HCT116 (cell line): ENCODE measurements at regions not wholly inside any gene's neighbourhood (a gene's known extent, or its start where the extent isn't known, plus 50 kb on each side); places are given as distances from the start of the nearest gene placed in this dataset.

Experiments
- ATAC-seq: fragments of 200-7000 bp; cut with Tn5 transposase; 2 replicates; pipeline ENCODE4 v1.9.1; 2020; ENCODE audit warnings: mild to moderate bottlenecking, moderate library complexity
- BruUV-seq: library from RNA; stranded (reverse); fragments of 400-500 nt; replicated peaks from 2 replicates; lab custom pipeline; 2021; lab: Mats Ljungman, UMichigan
- CTCF ChIA-PET: fragments of 300-600 bp; sonication (Branson Sonifier 250); formaldehyde crosslinking; loops from one replicate; lab custom pipeline; 2021; ENCODE audit warnings: antibody characterized with exemption; lab: Charles Lee
- POLR2A ChIA-PET: fragments of 300-600, 350-600 bp; sonication (Branson Sonifier 250); formaldehyde crosslinking; loops from one replicate; lab custom pipeline; 2021; ENCODE audit warnings: antibody characterized with exemption; lab: Charles Lee
- RAD21 ChIA-PET, 2 experiments: fragments of 300-600 bp; sonication (Branson Sonifier 250); formaldehyde crosslinking; loops; one replicate each; lab custom pipeline; 2023; ENCODE audit warnings: low total read pairs in 2 of 2; ENCODE audit not compliant: uncharacterized antibody in 2 of 2, unreplicated experiment in 2 of 2, low non-redundant PET in 1 of 2; lab: Charles Lee
- DNase-seq: peaks from one replicate; pipeline ENCODE4 v3.0.0-alpha.2; 2010; ENCODE audit warnings: low read depth, low spot score
- H2AFZ ChIP-seq: fragments of 200-600 bp; shearing (Covaris generic), sonication (generic); 2 replicates; pipeline ENCODE4 v1.6.1; 2017; ENCODE audit warnings: low read depth, mixed run types, mixed read lengths, antibody characterized with exemption, low read length; ENCODE audit not compliant: poor library complexity, severe bottlenecking
- H3K27ac ChIP-seq: 2 replicates; pipeline ENCODE4 v1.5.1; 2012; ENCODE audit warnings: low read depth, low read length
- H3K27me3 ChIP-seq: fragments of 200-600 bp; sonication (generic); 2 replicates; pipeline ENCODE4 v1.6.1; 2016; ENCODE audit warnings: mixed run types, low read length, mixed read lengths; ENCODE audit not compliant: insufficient read depth
- H3K36me3 ChIP-seq, 2 experiments: fragments of 200-500 bp in 1 of 2; fragments of 200-600 bp in 1 of 2; sonication (Bioruptor generic) in 1 of 2; sonication (generic) in 1 of 2; 2 replicates each; pipeline versions ENCODE4 v1.5.1 to v1.6.1; 2014 to 2016; ENCODE audit warnings: low read length in 2 of 2, inconsistent platforms in 1 of 2, mixed read lengths in 1 of 2, mixed run types in 1 of 2; ENCODE audit not compliant: insufficient read depth in 2 of 2, control insufficient read depth in 1 of 2
- H3K4me1 ChIP-seq, 2 experiments: fragments of 200-600 bp in 1 of 2; sonication (generic) in 1 of 2; 2 replicates each; pipeline versions ENCODE4 v1.5.1 to v1.6.1; 2012 to 2017; ENCODE audit warnings: low read length in 2 of 2, inconsistent platforms in 1 of 2, mild to moderate bottlenecking in 1 of 2, mixed read lengths in 1 of 2, mixed run types in 1 of 2, moderate library complexity in 1 of 2; ENCODE audit not compliant: insufficient read depth in 2 of 2, control insufficient read depth in 1 of 2
- H3K4me2 ChIP-seq: fragments of 200-600 bp; sonication (generic); 2 replicates; pipeline ENCODE4 v1.6.1; 2017; ENCODE audit warnings: mixed run types, low read length, mixed read lengths
- H3K4me3 ChIP-seq, 2 experiments: fragments of 200-600 bp in 1 of 2; sonication (generic) in 1 of 2; replicated peaks in 1 of 2; 2 replicates each; pipeline ENCODE4 v1.5.1; 2011 to 2016; ENCODE audit warnings: low read length in 2 of 2, control low read depth in 1 of 2, low read depth in 1 of 2, mild to moderate bottlenecking in 1 of 2, mixed read lengths in 1 of 2, mixed run types in 1 of 2
- H3K79me2 ChIP-seq: fragments of 200-600 bp; sonication (generic); 2 replicates; pipeline ENCODE4 v1.6.1; 2017; ENCODE audit warnings: mild to moderate bottlenecking, mixed run types, low read length, moderate library complexity, mixed read lengths; ENCODE audit not compliant: insufficient read depth
- H3K9ac ChIP-seq: fragments of 200-600 bp; sonication (generic); 2 replicates; pipeline ENCODE4 v1.6.1; 2016; ENCODE audit warnings: low read length, mixed read lengths
- H3K9me2 ChIP-seq: fragments of 200-600 bp; sonication (generic), shearing (Covaris generic); 2 replicates; pipeline ENCODE4 v1.6.1; 2017; ENCODE audit warnings: mixed run types, mild to moderate bottlenecking, moderate library complexity; ENCODE audit not compliant: insufficient read depth
- H3K9me3 ChIP-seq, 2 experiments: fragments of 200-500 bp in 1 of 2; fragments of 200-600 bp in 1 of 2; sonication (Bioruptor generic) in 1 of 2; sonication (generic) in 1 of 2; 2 replicates each; pipeline ENCODE4 v1.6.1; 2014 to 2017; ENCODE audit warnings: low read length in 2 of 2, mixed read lengths in 2 of 2, inconsistent platforms in 1 of 2, low read depth in 1 of 2, mild to moderate bottlenecking in 1 of 2, mixed run types in 1 of 2, moderate library complexity in 1 of 2; ENCODE audit not compliant: control insufficient read depth in 1 of 2, insufficient read depth in 1 of 2
- H4K20me1 ChIP-seq: fragments of 200-600 bp; sonication (generic), shearing (Covaris generic); 2 replicates; pipeline ENCODE4 v1.6.1; 2017; ENCODE audit warnings: mixed run types, mild to moderate bottlenecking, moderate library complexity; ENCODE audit not compliant: insufficient read depth
- ATF3 ChIP-seq: IDR thresholded peaks from 2 replicates; pipeline ENCODE4 v1.6.1; 2012
- CBX3 ChIP-seq: IDR thresholded peaks from 2 replicates; pipeline ENCODE4 v1.6.1; 2012; ENCODE audit warnings: low read depth
- CEBPB ChIP-seq: IDR thresholded peaks from 2 replicates; pipeline ENCODE4 v1.6.1; 2012; ENCODE audit warnings: low read depth
- CTCF ChIP-seq, 3 experiments: fragments of 200-600 bp in 1 of 3; sonication (generic) in 1 of 3; IDR thresholded peaks in 2 of 3; conservative IDR thresholded peaks in 1 of 3; 2 replicates each; pipeline ENCODE4 v1.5.1; 2012 to 2017; ENCODE audit warnings: low read depth in 2 of 3, low read length in 2 of 3, antibody characterized with exemption in 1 of 3, borderline replicate concordance in 1 of 3, control low read depth in 1 of 3, mild to moderate bottlenecking in 1 of 3, mixed read lengths in 1 of 3, mixed run types in 1 of 3, moderate library complexity in 1 of 3; ENCODE audit not compliant: insufficient read depth in 1 of 3
- EGR1 ChIP-seq: IDR thresholded peaks from 2 replicates; pipeline ENCODE4 v1.6.1; 2012; ENCODE audit warnings: low read depth
- EZH2 ChIP-seq: fragments of 200-600 bp; sonication (generic); IDR thresholded peaks from 2 replicates; pipeline ENCODE4 v1.6.1; 2017; ENCODE audit warnings: antibody characterized with exemption, mixed run types
- EZH2phosphoT487 ChIP-seq: fragments of 200-600 bp; IDR thresholded peaks from 2 replicates; pipeline ENCODE4 v1.6.1; 2018; ENCODE audit warnings: antibody characterized with exemption, borderline replicate concordance
- FOSL1 ChIP-seq: IDR thresholded peaks from 2 replicates; pipeline ENCODE4 v1.6.1; 2012; ENCODE audit warnings: low read depth
- POLR2A ChIP-seq: IDR thresholded peaks from 2 replicates; pipeline ENCODE4 v1.7.0; 2011; ENCODE audit warnings: borderline replicate concordance; ENCODE audit not compliant: insufficient read depth, insufficient read length; ENCODE audit errors: extremely low read depth
- RAD21 ChIP-seq: IDR thresholded peaks from 2 replicates; pipeline ENCODE4 v1.6.1; 2012; ENCODE audit warnings: low read depth, mild to moderate bottlenecking
- TCF7L2 ChIP-seq: IDR thresholded peaks from 2 replicates; pipeline ENCODE4 v1.7.0; 2011; ENCODE audit warnings: borderline replicate concordance, inconsistent platforms; ENCODE audit not compliant: insufficient read depth, insufficient read length; ENCODE audit errors: extremely low read depth
- YY1 ChIP-seq: IDR thresholded peaks from 2 replicates; pipeline ENCODE4 v1.6.1; 2011; ENCODE audit warnings: low read length, low read depth, moderate library complexity, mild to moderate bottlenecking; ENCODE audit not compliant: insufficient replicate concordance; ENCODE audit errors: extremely low read depth
- ZNF274 ChIP-seq: fragments of 200-500 bp; sonication (Bioruptor generic); IDR thresholded peaks from 2 replicates; pipeline ENCODE4 v1.6.1; 2014; ENCODE audit warnings: mild to moderate bottlenecking, low read depth, low read length, inconsistent platforms
- intact Hi-C: fragments of 100-400 bp; cut with micrococcal nuclease; formaldehyde crosslinking; loops from 2 replicates; pipeline ENCODE4 v1.10.0; 2022
- TF ChIP-seq, protein P1 (sequence below): IDR thresholded peaks from 2 replicates; pipeline ENCODE4 v1.6.1; 2011; ENCODE audit warnings: mild to moderate bottlenecking, low read length, moderate library complexity; ENCODE audit not compliant: insufficient replicate concordance; ENCODE audit errors: extremely low read depth

- POLR2A ChIA-PET = no interaction called here
- CTCF ChIA-PET = no interaction called here
- no peaks in the 10 kb centered on the region for H3K36me3 ChIP-seq
- BruUV-seq = no TSS peak
- no peak overlapping the region for H2AFZ ChIP-seq
- RAD21 ChIA-PET = no interaction called here
- no peaks in the 10 kb centered on the region for H4K20me1 ChIP-seq
- no peak overlapping the region for H3K4me3 ChIP-seq
- no peak overlapping the region for H3K27ac ChIP-seq
- peaks cover 6 to 8% of the 10 kb centered on the region in 2 experiments; a peak in 2 of 4 replicates for H3K9me3 ChIP-seq
- H3K4me2 ChIP-seq = no peak overlapping the region
- no peaks in the 10 kb centered on the region for H3K9me2 ChIP-seq
- H3K27me3 ChIP-seq = no peaks in the 10 kb centered on the region
- H3K79me2 ChIP-seq = no peaks in the 10 kb centered on the region
- no peak overlapping the region for H3K9ac ChIP-seq
- DNase-seq = no peak
- intact Hi-C loops = no loop called here
- no peaks in the 10 kb centered on the region for H3K4me1 ChIP-seq
- no peak for ATAC-seq
- TF ChIP-seq EZH2 = no peak
Measured at GRCh38 chr14:82411298-82411697, 877.6 kb upstream of the SEL1L start.

- H3K4me2 ChIP-seq = no peak overlapping the region
- no peaks in the 10 kb centered on the region for H3K4me1 ChIP-seq
- H3K9ac ChIP-seq = no peak overlapping the region
- ATAC-seq (no peak), DNase-seq (no peak)
- no peaks in the 10 kb centered on the region for H3K79me2 ChIP-seq
- H3K9me2 ChIP-seq = no peaks in the 10 kb centered on the region
- intact Hi-C loops = no loop called here
- no peak overlapping the region for H3K4me3 ChIP-seq
- no peaks in the 10 kb centered on the region for H3K36me3 ChIP-seq
- RAD21 ChIA-PET = no interaction called here
- no peaks in the 10 kb centered on the region for H4K20me1 ChIP-seq
- no peaks in the 10 kb centered on the region for H3K27me3 ChIP-seq
- H3K9me3 ChIP-seq = peaks cover 0 to 8% of the 10 kb centered on the region in 2 experiments; a peak in 2 of 4 replicates
- POLR2A ChIA-PET = no interaction called here
- CTCF ChIA-PET = no interaction called here
- H3K27ac ChIP-seq = no peak overlapping the region
- no TSS peak for BruUV-seq
- no peak overlapping the region for H2AFZ ChIP-seq
- no peak for TF ChIP-seq CTCF (IDR thresholded peaks at IDR 0.05 in 2 of 3, conservative IDR thresholded peaks at IDR 0.05 in 1 of 3; ENCODE audit: borderline replicate concordance in 1 of 3, insufficient read depth in 1 of 3, low read depth in 2 of 3, low read length in 2 of 3)
- TF ChIP-seq FOSL1 = no peak
- no peak for TF ChIP-seq RAD21
- TF ChIP-seq TCF7L2 = no peak
- no peak for TF ChIP-seq EZH2phosphoT487
- TF ChIP-seq EGR1 = no peak
- TF ChIP-seq ATF3 = no peak
- TF ChIP-seq ZNF274 = no peak
- TF ChIP-seq, protein P1, sequence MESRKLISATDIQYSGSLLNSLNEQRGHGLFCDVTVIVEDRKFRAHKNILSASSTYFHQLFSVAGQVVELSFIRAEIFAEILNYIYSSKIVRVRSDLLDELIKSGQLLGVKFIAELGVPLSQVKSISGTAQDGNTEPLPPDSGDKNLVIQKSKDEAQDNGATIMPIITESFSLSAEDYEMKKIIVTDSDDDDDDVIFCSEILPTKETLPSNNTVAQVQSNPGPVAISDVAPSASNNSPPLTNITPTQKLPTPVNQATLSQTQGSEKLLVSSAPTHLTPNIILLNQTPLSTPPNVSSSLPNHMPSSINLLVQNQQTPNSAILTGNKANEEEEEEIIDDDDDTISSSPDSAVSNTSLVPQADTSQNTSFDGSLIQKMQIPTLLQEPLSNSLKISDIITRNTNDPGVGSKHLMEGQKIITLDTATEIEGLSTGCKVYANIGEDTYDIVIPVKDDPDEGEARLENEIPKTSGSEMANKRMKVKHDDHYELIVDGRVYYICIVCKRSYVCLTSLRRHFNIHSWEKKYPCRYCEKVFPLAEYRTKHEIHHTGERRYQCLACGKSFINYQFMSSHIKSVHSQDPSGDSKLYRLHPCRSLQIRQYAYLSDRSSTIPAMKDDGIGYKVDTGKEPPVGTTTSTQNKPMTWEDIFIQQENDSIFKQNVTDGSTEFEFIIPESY = no peak
- no peak for TF ChIP-seq POLR2A
- no peak for TF ChIP-seq CBX3
- no peak for TF ChIP-seq CEBPB
- no peak for TF ChIP-seq YY1
Measured at GRCh38 chr14:82412545-82412944, 878.9 kb upstream of the SEL1L start.
